ENCODE measurements at regions not wholly inside any gene's neighbourhood (a gene's known extent, or its start where the extent isn't known, plus 50 kb on each side); places are given as distances from the start of the nearest gene placed in this dataset.

GRCh38 chr3:81045976-81046375 is 715.5 kb downstream of the GBE1 start:
- Histone ChIP-seq H3K4me1 (replicated peaks in 1 of 2) (no peaks in the 10 kb centered on the region), H3K27me3 (no peaks in the 10 kb centered on the region), H3K9me3 (replicated peaks in 1 of 3) (no peaks in the 10 kb centered on the region), H3K4me3 (no peak overlapping the region), H3K36me3 (replicated peaks in 1 of 2) (no peaks in the 10 kb centered on the region), H3K27ac (no peak overlapping the region)
- 32 to 72% (median 59%) methylated on average over 1 of the region's 1 CpG for WGBS, 4 donors
- no peak for TF ChIP-seq POLR2A (IDR thresholded peaks at IDR 0.05)
- no peak for TF ChIP-seq CTCF (IDR thresholded peaks at IDR 0.05)
- no peak for DNase-seq
- intact Hi-C loops (cut with DNase I): no loop called here

DNA sequence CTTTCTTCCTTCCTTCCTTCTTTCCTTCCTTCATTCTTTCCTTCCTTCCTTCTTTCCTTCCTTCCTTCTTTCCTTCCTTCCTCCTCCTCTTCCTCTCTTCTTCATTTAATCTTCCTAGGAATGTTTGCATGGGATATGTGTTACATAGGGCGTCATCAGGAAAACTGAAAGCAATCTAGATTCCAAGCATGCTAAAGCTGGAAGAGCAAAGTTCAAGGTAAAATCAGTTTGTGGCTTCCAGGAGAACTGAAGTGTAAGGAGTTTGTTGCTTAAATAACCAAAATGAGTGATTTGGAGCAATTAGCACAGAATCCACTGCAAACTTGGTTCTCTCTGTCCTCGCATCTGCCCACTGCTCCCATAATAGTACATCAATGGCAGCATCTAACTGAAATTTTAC is 716.2 kb downstream of the GBE1 start:
- H3K4me3 ChIP-seq: no peak overlapping the region

GRCh38 chr3:81043660-81044199 is 717.7 kb downstream of the GBE1 start:
- no peaks in the 10 kb centered on the region for H3K4me1 ChIP-seq (replicated peaks in 1 of 2)
- no peaks in the 10 kb centered on the region for H3K36me3 ChIP-seq (replicated peaks in 1 of 2)
- no peak for DNase-seq
- H3K27me3 ChIP-seq: no peaks in the 10 kb centered on the region
- intact Hi-C loops (cut with DNase I): no loop called here
- 55 to 63% (median 59%) methylated on average over 3 of the region's 3 CpGs for WGBS, 4 donors
- TF ChIP-seq POLR2A (IDR thresholded peaks at IDR 0.05): no peak
- no peak overlapping the region for H3K4me3 ChIP-seq
- no peak overlapping the region for H3K27ac ChIP-seq
- H3K9me3 ChIP-seq (replicated peaks in 1 of 3): no peaks in the 10 kb centered on the region

More for the DNA sequence above, 716.2 kb downstream of the GBE1 start:
- WGBS, 4 donors: 73 to 78% (median 75%) methylated on average over 2 of the region's 2 CpGs
- Histone ChIP-seq H3K27me3 (no peaks in the 10 kb centered on the region), H3K4me1 (replicated peaks in 1 of 2) (no peaks in the 10 kb centered on the region), H3K27ac (no peak overlapping the region), H3K36me3 (replicated peaks in 1 of 2) (no peaks in the 10 kb centered on the region), H3K9me3 (replicated peaks in 1 of 3) (no peaks in the 10 kb centered on the region)
- TF ChIP-seq POLR2A (IDR thresholded peaks at IDR 0.05): no peak
- no peak for TF ChIP-seq CTCF (IDR thresholded peaks at IDR 0.05)
- no peak for DNase-seq
- intact Hi-C loops (cut with DNase I): no loop called here

- Histone ChIP-seq H3K9me3 (replicated peaks in 1 of 3) (no peaks in the 10 kb centered on the region), H3K4me3 (no peak overlapping the region), H3K36me3 (replicated peaks in 1 of 2) (no peaks in the 10 kb centered on the region), H3K27ac (no peak overlapping the region), H3K27me3 (no peaks in the 10 kb centered on the region), H3K4me1 (replicated peaks in 1 of 2) (no peaks in the 10 kb centered on the region)
- TF ChIP-seq CTCF (IDR thresholded peaks at IDR 0.05) (no peak), POLR2A (IDR thresholded peaks at IDR 0.05) (no peak)
- 52 to 69% (median 56%) methylated on average over 2 of the region's 2 CpGs for WGBS, 4 donors
- intact Hi-C loops (cut with DNase I): no loop called here
- no peak for DNase-seq
Measured at GRCh38 chr3:81043009-81043408, 718.4 kb downstream of the GBE1 start.

DNA sequence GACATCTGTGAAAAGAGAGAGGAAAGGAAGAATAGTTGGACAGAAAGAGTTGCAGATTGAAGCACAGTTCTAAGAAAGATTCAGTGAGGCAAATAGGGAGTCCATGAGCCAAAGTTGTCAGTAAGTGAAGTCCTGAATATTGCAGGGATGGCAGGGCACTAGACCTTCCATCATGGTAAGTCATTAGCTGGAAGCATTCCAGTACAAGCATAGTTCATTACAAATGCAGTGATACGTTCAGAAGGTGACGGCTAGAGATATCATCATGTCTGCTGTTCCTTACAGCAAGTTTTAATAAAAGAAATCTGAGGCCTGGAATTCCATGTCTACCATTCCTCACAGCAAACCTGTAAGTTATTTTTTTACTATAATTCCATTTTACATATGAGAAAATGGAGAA is 720.1 kb downstream of the GBE1 start:
- H3K27me3 ChIP-seq: no peaks in the 10 kb centered on the region
- H3K27ac ChIP-seq: no peak overlapping the region
- no peak for TF ChIP-seq CTCF (IDR thresholded peaks at IDR 0.05)
- no peak for TF ChIP-seq POLR2A (IDR thresholded peaks at IDR 0.05)
- no peak overlapping the region for H3K4me3 ChIP-seq
- DNase-seq: no peak
- 42 to 76% (median 62%) methylated on average over 2 of the region's 2 CpGs for WGBS, 4 donors
- H3K4me1 ChIP-seq (replicated peaks in 1 of 2): no peaks in the 10 kb centered on the region
- no peaks in the 10 kb centered on the region for H3K36me3 ChIP-seq (replicated peaks in 1 of 2)
- no peaks in the 10 kb centered on the region for H3K9me3 ChIP-seq (replicated peaks in 1 of 3)
- intact Hi-C loops (cut with DNase I): no loop called here
